ENCODE measurements at regions not wholly inside any gene's neighbourhood (a gene's known extent, or its start where the extent isn't known, plus 50 kb on each side); places are given as distances from the start of the nearest gene placed in this dataset.

DNA sequence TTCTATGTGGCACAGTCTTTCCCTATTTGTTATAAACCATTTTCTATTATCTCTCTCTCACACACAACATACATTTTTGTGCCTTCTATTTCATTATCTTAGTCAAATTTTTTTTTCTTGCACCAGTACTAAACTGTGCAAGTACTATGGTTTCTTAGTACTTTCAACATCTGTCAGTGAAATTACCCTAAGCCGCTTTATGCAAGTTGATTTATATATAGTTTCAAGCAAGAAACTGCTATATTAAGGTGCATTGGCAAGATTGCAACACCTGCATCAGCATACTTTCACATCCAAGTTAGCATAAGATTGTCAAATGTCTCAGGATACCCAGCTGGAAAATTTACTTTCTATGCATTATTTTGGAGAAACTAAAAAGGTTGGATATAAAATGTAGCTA is 180.2 kb upstream of the FSTL5 start:
- H3K4me3 Mint-ChIP-seq, result no peak overlapping the region
- ATAC-seq (no peak), DNase-seq (ENCODE audit: low spot score) (no peak)
- no peaks in the 10 kb centered on the region for H3K27me3 Mint-ChIP-seq (ENCODE audit: insufficient read depth, low read depth, poor library complexity)
- Histone ChIP-seq H3K4me3 (no peak overlapping the region), H2AFZ (no peak overlapping the region), H3K4me2 (no peak overlapping the region), H3K36me3 (ENCODE audit: insufficient read depth) (no peaks in the 10 kb centered on the region), H3F3A (replicated peaks; ENCODE audit: low read depth) (no peaks in the 10 kb centered on the region), H3K27me3 (ENCODE audit: insufficient read depth) (no peaks in the 10 kb centered on the region), H4K20me1 (replicated peaks; ENCODE audit: insufficient read depth) (no peaks in the 10 kb centered on the region), H3K27ac (ENCODE audit: low read depth) (no peak overlapping the region), H3K4me1 (ENCODE audit: insufficient read depth) (no peaks in the 10 kb centered on the region), H3K79me2 (replicated peaks; ENCODE audit: insufficient read depth) (no peaks in the 10 kb centered on the region), H3K9me2 (ENCODE audit: insufficient read depth) (peaks cover 2% of the 10 kb centered on the region; the same call in 1 of the 2 replicates)
- H3K36me3 Mint-ChIP-seq (ENCODE audit: low read depth), result no peaks in the 10 kb centered on the region
- no peaks in the 10 kb centered on the region for H3K9me3 Mint-ChIP-seq
- no peak overlapping the region for H3K27ac Mint-ChIP-seq
- no peak for TF ChIP-seq EZH2 (IDR thresholded peaks at IDR 0.05; ENCODE audit: low read depth, unreplicated experiment)
- H3K4me1 Mint-ChIP-seq, result peaks cover 3% of the 10 kb centered on the region; the same call in 1 of the 3 replicates

DNA sequence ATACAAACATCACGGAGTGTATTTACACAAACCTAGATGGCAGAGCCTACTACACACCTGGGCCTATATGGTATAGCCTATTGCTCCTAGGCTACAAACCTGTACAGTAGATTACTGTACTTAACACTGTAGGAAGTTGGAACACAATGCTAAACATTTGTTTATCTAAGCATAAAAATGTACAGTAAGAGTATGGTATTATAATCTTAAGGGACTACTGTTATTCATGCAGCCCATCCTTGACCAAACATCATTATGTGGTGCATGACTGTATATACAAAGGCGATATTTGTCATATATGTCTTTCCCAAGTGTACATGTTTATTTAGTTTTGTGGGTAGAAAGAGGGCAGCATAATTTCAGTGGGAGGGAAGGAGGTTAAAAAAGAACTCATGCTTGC is 177.7 kb upstream of the FSTL5 start:
- H3K4me3 ChIP-seq, result no peak overlapping the region
- peaks cover 8% of the 10 kb centered on the region; the same call in 1 of the 2 replicates for H3K9me2 ChIP-seq (ENCODE audit: insufficient read depth)
- Mint-ChIP-seq H3K9me3 (peaks cover 2% of the 10 kb centered on the region; the same call in 1 of the 3 replicates), H3K27me3 (ENCODE audit: insufficient read depth, low read depth, poor library complexity) (no peaks in the 10 kb centered on the region), H3K27ac (no peak overlapping the region), H3K4me3 (no peak overlapping the region), H3K36me3 (ENCODE audit: low read depth) (peaks cover 4% of the 10 kb centered on the region; the same call in 1 of the 3 replicates), H3K4me1 (peaks cover 4% of the 10 kb centered on the region; the same call in 2 of the 3 replicates)
- no peak overlapping the region for H3K4me2 ChIP-seq
- H4K20me1 ChIP-seq (replicated peaks; ENCODE audit: insufficient read depth), result no peaks in the 10 kb centered on the region
- no peaks in the 10 kb centered on the region for H3F3A ChIP-seq (replicated peaks; ENCODE audit: low read depth)
- no peaks in the 10 kb centered on the region for H3K79me2 ChIP-seq (replicated peaks; ENCODE audit: insufficient read depth)
- H3K27ac ChIP-seq (ENCODE audit: low read depth), result no peak overlapping the region
- ATAC-seq (no peak), DNase-seq (ENCODE audit: low spot score) (no peak)
- TF ChIP-seq, protein P1, sequence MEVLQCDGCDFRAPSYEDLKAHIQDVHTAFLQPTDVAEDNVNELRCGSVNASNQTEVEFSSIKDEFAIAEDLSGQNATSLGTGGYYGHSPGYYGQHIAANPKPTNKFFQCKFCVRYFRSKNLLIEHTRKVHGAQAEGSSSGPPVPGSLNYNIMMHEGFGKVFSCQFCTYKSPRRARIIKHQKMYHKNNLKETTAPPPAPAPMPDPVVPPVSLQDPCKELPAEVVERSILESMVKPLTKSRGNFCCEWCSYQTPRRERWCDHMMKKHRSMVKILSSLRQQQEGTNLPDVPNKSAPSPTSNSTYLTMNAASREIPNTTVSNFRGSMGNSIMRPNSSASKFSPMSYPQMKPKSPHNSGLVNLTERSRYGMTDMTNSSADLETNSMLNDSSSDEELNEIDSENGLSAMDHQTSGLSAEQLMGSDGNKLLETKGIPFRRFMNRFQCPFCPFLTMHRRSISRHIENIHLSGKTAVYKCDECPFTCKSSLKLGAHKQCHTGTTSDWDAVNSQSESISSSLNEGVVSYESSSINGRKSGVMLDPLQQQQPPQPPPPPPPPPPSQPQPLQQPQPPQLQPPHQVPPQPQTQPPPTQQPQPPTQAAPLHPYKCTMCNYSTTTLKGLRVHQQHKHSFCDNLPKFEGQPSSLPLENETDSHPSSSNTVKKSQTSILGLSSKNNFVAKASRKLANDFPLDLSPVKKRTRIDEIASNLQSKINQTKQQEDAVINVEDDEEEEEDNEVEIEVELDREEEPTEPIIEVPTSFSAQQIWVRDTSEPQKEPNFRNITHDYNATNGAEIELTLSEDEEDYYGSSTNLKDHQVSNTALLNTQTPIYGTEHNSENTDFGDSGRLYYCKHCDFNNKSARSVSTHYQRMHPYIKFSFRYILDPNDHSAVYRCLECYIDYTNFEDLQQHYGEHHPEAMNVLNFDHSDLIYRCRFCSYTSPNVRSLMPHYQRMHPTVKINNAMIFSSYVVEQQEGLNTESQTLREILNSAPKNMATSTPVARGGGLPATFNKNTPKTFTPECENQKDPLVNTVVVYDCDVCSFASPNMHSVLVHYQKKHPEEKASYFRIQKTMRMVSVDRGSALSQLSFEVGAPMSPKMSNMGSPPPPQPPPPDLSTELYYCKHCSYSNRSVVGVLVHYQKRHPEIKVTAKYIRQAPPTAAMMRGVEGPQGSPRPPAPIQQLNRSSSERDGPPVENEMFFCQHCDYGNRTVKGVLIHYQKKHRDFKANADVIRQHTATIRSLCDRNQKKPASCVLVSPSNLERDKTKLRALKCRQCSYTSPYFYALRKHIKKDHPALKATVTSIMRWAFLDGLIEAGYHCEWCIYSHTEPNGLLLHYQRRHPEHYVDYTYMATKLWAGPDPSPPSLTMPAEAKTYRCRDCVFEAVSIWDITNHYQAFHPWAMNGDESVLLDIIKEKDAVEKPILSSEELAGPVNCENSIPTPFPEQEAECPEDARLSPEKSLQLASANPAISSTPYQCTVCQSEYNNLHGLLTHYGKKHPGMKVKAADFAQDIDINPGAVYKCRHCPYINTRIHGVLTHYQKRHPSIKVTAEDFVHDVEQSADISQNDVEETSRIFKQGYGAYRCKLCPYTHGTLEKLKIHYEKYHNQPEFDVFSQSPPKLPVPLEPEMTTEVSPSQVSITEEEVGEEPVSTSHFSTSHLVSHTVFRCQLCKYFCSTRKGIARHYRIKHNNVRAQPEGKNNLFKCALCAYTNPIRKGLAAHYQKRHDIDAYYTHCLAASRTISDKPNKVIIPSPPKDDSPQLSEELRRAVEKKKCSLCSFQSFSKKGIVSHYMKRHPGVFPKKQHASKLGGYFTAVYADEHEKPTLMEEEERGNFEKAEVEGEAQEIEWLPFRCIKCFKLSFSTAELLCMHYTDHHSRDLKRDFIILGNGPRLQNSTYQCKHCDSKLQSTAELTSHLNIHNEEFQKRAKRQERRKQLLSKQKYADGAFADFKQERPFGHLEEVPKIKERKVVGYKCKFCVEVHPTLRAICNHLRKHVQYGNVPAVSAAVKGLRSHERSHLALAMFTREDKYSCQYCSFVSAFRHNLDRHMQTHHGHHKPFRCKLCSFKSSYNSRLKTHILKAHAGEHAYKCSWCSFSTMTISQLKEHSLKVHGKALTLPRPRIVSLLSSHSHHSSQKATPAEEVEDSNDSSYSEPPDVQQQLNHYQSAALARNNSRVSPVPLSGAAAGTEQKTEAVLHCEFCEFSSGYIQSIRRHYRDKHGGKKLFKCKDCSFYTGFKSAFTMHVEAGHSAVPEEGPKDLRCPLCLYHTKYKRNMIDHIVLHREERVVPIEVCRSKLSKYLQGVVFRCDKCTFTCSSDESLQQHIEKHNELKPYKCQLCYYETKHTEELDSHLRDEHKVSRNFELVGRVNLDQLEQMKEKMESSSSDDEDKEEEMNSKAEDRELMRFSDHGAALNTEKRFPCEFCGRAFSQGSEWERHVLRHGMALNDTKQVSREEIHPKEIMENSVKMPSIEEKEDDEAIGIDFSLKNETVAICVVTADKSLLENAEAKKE (CRISPR knock-in tag; IDR thresholded peaks at IDR 0.05), result no peak
- TF ChIP-seq STAT1 (IDR thresholded peaks at IDR 0.05; ENCODE audit: unreplicated experiment) (no peak), CREB1 (CRISPR knock-in tag; IDR thresholded peaks at IDR 0.05; ENCODE audit: low read depth) (no peak), EZH2 (IDR thresholded peaks at IDR 0.05; ENCODE audit: low read depth, unreplicated experiment) (no peak), EZH2phosphoT487 (IDR thresholded peaks at IDR 0.05; ENCODE audit: unreplicated experiment) (no peak), JUNB (IDR thresholded peaks at IDR 0.05; ENCODE audit: unreplicated experiment) (no peak)
- TF ChIP-seq, protein P2, sequence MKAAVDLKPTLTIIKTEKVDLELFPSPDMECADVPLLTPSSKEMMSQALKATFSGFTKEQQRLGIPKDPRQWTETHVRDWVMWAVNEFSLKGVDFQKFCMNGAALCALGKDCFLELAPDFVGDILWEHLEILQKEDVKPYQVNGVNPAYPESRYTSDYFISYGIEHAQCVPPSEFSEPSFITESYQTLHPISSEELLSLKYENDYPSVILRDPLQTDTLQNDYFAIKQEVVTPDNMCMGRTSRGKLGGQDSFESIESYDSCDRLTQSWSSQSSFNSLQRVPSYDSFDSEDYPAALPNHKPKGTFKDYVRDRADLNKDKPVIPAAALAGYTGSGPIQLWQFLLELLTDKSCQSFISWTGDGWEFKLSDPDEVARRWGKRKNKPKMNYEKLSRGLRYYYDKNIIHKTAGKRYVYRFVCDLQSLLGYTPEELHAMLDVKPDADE (IDR thresholded peaks at IDR 0.05), result no peak
- H3K4me1 ChIP-seq (ENCODE audit: insufficient read depth), result no peaks in the 10 kb centered on the region
- H2AFZ ChIP-seq, result no peak overlapping the region
- no peaks in the 10 kb centered on the region for H3K27me3 ChIP-seq (ENCODE audit: insufficient read depth)
- no peaks in the 10 kb centered on the region for H3K36me3 ChIP-seq (ENCODE audit: insufficient read depth)
